ENCODE measurements at regions not wholly inside any gene's neighbourhood (a gene's known extent, or its start where the extent isn't known, plus 50 kb on each side); places are given as distances from the start of the nearest gene placed in this dataset.

- peak; percentile 11 for DNase-seq (ENCODE audit: low spot score)
Measured at GRCh38 chr20:17816804-17817587, 117.2 kb downstream of the BANF2 start.

GRCh38 chr20:17811628-17811965 is 111.8 kb downstream of the BANF2 start:
- DNase-seq (ENCODE audit: low spot score) = no peak

GRCh38 chr20:17810847-17811627 is 111.3 kb downstream of the BANF2 start:
- no peak for DNase-seq (ENCODE audit: low spot score)

DNA sequence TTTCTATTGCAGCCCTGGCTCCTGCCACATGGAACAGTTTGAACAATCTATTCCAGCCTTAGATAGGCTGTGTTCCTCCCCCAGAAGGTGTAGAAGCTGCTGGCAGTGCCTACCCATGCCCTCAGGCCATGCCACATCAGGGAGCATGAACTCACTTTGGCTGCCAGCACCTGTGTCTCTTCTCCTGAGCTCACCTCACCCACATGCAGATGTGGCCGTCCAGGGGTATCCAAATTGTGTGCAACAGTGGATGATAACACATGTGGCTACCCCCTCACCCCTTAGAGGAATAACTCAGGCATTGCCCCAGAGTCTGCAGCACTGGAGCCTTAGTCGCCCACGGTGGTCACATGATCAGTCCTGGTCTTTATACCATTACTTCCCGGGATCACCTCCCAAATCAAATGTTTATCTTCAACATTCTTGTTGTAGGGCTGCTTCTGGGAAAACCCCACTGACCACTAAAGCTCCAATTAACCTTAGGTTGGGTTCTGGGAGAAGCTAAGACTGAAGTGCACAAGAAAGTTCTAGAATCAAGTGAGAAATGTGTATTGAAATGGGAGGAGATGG is 110.4 kb downstream of the BANF2 start:
- no peak for DNase-seq (ENCODE audit: low spot score)

GRCh38 chr20:17809362-17810061 is 109.7 kb downstream of the BANF2 start:
- no peak for DNase-seq (ENCODE audit: low spot score)

DNA sequence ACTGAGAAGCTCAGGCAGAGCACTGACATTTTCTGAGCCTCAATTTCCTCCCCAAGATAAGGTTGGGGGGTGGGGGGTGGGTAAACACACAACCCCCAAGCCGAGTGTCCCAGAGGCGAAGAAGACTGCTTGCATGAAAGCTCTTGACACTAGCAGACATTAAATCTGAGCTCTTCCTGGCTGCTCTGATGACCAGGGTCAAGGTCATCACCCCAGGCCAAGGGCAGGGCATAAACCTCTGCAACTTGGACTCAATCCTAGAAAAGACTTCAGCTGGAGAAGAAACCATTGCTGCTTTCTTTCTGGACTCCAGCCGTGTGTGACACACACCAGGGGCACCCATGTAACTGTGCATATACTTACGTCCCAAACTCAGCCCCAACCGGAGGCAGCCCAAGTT is 109.0 kb downstream of the BANF2 start:
- DNase-seq (ENCODE audit: low spot score) = no peak

GRCh38 chr20:17808357-17808756 is 108.6 kb downstream of the BANF2 start:
- peak; percentile 67 for DNase-seq (ENCODE audit: low spot score)

- no peak for DNase-seq (ENCODE audit: low spot score)
Measured at GRCh38 chr20:17807651-17808050, 107.9 kb downstream of the BANF2 start.

DNA sequence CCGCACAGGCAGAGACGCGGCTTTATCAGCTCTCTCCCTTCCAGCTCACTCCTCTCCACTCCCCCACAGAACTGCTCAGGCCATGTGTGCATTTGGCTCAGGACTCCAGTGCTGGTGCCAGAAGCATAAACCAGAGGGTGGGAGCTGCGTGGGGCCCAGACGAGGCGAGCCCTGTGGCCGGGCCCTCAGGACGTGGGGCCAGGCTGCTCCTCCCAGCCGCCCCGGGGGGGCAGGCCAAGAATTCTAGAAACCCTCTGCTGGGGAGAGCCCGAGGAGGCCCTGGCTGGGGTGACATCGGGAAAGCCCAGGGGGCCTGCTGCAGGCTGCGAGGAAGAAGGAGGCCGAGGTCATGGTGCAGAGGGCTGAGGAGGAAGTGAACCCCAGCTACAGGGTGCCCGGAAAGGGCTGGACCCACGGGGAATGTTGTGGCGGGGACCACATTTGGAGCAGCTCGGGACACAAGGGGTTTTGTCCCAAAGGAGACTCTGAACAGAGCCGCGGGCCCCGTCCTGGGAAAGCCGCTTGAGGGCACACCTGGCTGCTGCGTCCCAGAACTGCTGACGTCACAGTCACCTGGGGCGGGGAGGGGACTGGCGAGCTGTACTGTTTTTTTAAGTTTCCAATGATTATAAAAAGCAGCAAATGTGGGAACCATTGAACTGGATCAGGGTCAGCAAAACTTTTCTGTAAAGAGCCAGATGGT is 107.1 kb downstream of the BANF2 start:
- no peak for DNase-seq (ENCODE audit: low spot score)

- no peak for DNase-seq (ENCODE audit: low spot score)
Measured at GRCh38 chr20:17806107-17806506, 106.3 kb downstream of the BANF2 start.

GRCh38 chr20:17803765-17804164 is 104.0 kb downstream of the BANF2 start:
- no peak for DNase-seq (ENCODE audit: low spot score)

GRCh38 chr20:17799575-17800227 is 99.9 kb downstream of the BANF2 start:
- no peak for DNase-seq (ENCODE audit: low spot score)

DNA sequence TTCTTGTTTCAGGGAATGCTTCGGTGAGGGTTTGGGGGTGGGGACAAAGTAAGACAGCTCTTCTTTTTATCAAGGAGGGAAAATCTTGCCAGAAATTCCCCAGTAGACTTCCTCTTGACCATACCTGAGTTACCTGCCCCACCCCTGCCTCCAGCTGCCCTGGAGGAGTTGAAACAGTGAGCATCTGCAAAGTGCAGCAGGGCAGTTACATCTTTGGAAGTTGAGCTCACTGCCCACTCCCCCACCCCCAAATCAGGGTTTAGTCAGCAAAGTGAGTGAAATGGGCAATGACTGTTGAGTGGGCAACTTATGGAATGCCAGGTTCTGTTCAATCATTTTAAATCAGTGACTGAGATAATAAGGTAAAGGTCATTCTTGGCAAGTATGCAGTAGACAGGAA is 98.8 kb downstream of the BANF2 start:
- no peak for DNase-seq (ENCODE audit: low spot score)

DNA sequence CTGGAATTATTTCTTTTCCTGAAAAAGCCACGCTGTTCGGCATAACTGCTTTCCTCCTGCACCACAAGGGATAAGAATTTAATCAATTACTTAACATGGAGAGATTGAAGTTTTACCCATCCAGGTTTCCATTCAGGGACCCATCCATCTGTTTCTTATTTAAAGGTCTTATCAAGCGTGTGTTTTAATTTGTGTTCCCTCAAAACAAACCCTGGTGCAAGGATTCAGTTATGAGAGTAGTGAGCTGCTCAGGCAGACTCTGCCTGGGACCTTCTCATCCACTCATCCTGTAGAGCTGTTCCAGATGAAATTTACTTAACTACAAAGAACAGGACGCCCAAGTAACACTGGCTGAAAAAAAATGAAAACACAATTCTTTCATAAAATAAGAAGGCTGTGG is 97.8 kb downstream of the BANF2 start:
- DNase-seq (ENCODE audit: low spot score) = no peak

DNA sequence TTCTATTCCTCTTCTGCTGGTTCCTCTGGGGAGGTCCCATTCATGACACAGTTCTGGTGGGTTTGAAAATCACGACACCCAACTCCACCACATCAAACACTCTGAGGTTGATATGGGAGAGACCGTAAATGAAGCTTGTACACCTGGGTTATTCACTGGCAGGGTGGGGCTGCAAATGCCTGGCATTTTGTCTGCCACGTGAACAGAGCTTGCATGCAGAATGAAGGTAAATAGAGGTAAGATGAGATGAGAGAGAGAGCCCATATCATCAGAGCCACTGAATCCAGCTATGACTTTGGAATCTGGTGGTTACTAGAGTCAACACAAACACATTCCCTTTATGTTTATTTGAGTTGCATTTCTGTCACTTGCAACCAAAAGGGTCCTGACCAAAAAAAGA is 97.4 kb downstream of the BANF2 start:
- no peak for DNase-seq (ENCODE audit: low spot score)

DNA sequence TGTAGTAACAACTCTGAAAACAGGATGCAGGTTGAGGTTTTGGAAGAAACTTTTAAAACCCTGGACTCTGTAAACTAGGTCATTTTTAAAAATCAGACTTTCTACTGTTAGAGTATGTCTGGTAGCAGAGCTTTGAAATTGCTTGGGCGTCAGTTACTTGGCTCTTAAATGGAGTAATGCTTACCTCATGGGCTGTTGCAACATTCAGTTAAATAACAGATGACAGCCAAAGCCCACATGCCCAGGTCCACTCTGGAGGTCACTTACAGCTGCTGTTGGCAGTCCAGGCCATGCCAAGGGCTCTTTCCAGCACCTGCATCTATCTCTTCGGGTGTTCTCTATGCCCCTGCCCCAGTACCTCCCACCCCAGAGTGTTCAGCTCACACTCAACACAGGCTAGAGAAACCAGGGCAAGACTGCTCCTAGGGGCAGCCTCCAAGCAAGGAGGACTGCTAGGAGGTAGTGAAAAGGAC is 96.4 kb downstream of the BANF2 start:
- DNase-seq (ENCODE audit: low spot score) = no peak

DNA sequence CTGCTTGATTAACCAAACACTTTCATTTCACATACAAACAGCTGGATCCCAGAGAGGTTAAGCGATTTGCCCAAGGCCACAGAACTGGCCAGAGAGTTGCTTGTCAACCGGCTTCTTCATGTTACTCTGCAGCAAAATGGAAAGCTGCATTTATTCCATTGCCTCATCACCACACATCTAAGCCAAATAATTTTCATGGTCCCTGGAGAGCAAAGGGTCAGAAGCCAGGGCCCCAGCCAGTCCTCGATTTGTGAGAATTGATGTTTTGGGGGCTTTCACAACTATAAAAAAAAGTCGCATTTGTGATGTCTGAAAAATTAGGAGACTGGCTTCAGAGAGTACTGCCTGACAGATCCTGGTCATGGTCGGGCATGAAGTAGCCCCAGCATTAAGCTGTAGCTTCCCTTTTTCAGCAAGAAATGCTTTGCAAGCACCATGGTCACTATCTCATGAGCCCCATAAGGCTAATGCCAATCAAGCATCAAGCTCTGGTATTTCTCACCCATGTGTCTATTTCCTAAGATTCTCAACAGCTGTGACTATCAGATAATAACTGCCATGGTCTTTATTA is 95.8 kb downstream of the BANF2 start:
- DNase-seq (ENCODE audit: low spot score) = no peak

DNA sequence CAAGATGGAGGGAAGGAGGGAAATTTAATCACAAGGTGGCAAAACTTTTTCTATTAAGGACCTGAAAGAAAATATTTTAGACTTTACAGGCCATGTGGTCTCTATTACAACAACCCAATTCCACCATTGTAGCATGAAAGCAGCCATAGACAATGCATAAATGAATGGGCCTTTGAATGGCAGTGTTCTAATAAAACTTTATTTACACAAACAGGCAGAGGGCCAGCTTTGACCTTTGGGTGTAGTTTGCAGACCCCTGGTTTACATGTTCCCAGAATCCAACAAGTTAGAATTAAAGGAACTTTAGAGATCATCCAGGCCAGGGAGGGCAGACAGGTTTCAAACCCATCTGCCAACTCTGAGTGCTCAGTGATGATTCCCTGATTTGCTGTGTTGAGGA is 95.2 kb downstream of the BANF2 start:
- DNase-seq (ENCODE audit: low spot score) = no peak

- DNase-seq (ENCODE audit: low spot score) = no peak
Measured at GRCh38 chr20:17794400-17794799, 94.6 kb downstream of the BANF2 start.

- DNase-seq (ENCODE audit: low spot score) = no peak
Measured at GRCh38 chr20:17793986-17794385, 94.2 kb downstream of the BANF2 start.

- DNase-seq (ENCODE audit: low spot score) = no peak
Measured at GRCh38 chr20:17790296-17790695, 90.5 kb downstream of the BANF2 start.
